Neural progenitor cell (in vitro differentiated cells): ENCODE measurements at regions not wholly inside any gene's neighbourhood (a gene's known extent, or its start where the extent isn't known, plus 50 kb on each side); places are given as distances from the start of the nearest gene placed in this dataset.

Experiments used
- DNase-seq: peaks from one replicate; pipeline ENCODE4 v3.0.0-alpha.2; 2016; ENCODE audit warnings: low spot score
- H2AFZ ChIP-seq: fragments of 200-600 bp; sonication (generic); replicated peaks from 2 replicates; pipeline ENCODE4 v1.6.1; 2016; ENCODE audit warnings: antibody characterized with exemption
- H3F3A ChIP-seq: fragments of 200-600 bp; sonication (generic); 2 replicates; pipeline ENCODE4 v1.6.1; 2016; ENCODE audit warnings: antibody characterized with exemption, low read depth
- H3K27ac ChIP-seq: fragments of 200-600 bp; sonication (generic); 2 replicates; pipeline ENCODE4 v1.5.1; 2016; ENCODE audit warnings: mild to moderate bottlenecking
- H3K27me3 ChIP-seq: fragments of 200-600 bp; sonication (generic); 2 replicates; pipeline ENCODE4 v1.6.1; 2016; ENCODE audit warnings: mild to moderate bottlenecking, moderate library complexity
- H3K36me3 ChIP-seq: fragments of 200-600 bp; sonication (generic); 2 replicates; pipeline ENCODE4 v1.5.1; 2016
- H3K4me1 ChIP-seq: fragments of 200-600 bp; sonication (generic); 2 replicates; pipeline ENCODE4 v1.6.1; 2016; ENCODE audit warnings: mixed run types
- H3K4me2 ChIP-seq: fragments of 200-600 bp; sonication (generic); 2 replicates; pipeline ENCODE4 v1.6.1; 2016
- H3K4me3 ChIP-seq: fragments of 200-600 bp; sonication (generic); 2 replicates; pipeline ENCODE4 v1.5.1; 2016
- H3K79me2 ChIP-seq: fragments of 200-600 bp; sonication (generic); 2 replicates; pipeline ENCODE4 v1.6.1; 2016; ENCODE audit warnings: low read depth
- H3K9ac ChIP-seq: fragments of 200-600 bp; sonication (generic); 2 replicates; pipeline ENCODE4 v1.6.1; 2016
- H3K9me3 ChIP-seq: fragments of 200-600 bp; sonication (generic); 2 replicates; pipeline ENCODE4 v1.5.1; 2016; ENCODE audit warnings: low read depth
- H4K20me1 ChIP-seq: fragments of 200-600 bp; sonication (generic); 2 replicates; pipeline ENCODE4 v1.6.1; 2016; ENCODE audit warnings: low read depth
- H3K27ac Mint-ChIP-seq: 3 replicates; pipeline ENCODE4 v1.8.0; 2021; ENCODE audit warnings: mixed read lengths
- H3K27me3 Mint-ChIP-seq: 2 replicates; pipeline ENCODE4 v1.8.0; 2022; ENCODE audit warnings: low read depth, mild to moderate bottlenecking, inconsistent platforms, moderate library complexity, mixed read lengths; ENCODE audit not compliant: insufficient read depth
- H3K36me3 Mint-ChIP-seq: 3 replicates; pipeline ENCODE4 v1.8.0; 2021; ENCODE audit warnings: mixed read lengths
- H3K4me1 Mint-ChIP-seq: 3 replicates; pipeline ENCODE4 v1.8.0; 2021; ENCODE audit warnings: mixed read lengths
- H3K4me3 Mint-ChIP-seq: 3 replicates; pipeline ENCODE4 v1.8.0; 2021; ENCODE audit warnings: mild to moderate bottlenecking, moderate library complexity, mixed read lengths
- H3K9me3 Mint-ChIP-seq: 3 replicates; pipeline ENCODE4 v1.8.0; 2020; ENCODE audit warnings: mixed read lengths
- CTCF ChIP-seq: fragments of 200-600 bp; sonication (generic); IDR thresholded peaks from 2 replicates; pipeline ENCODE4 v1.5.1; 2017; ENCODE audit warnings: antibody characterized with exemption, mild to moderate bottlenecking
- EZH2 ChIP-seq: fragments of 200-600 bp; sonication (generic); IDR thresholded peaks from 2 replicates; pipeline ENCODE4 v1.6.1; 2017; ENCODE audit warnings: antibody characterized with exemption, mild to moderate bottlenecking, moderate library complexity
- EZH2phosphoT487 ChIP-seq: fragments of 200-600 bp; sonication (generic); IDR thresholded peaks from 2 replicates; pipeline ENCODE4 v1.6.1; 2017; ENCODE audit warnings: antibody characterized with exemption

- Histone ChIP-seq H4K20me1 (no peaks in the 10 kb centered on the region), H3K9ac (no peak overlapping the region), H3K36me3 (no peaks in the 10 kb centered on the region), H3K4me3 (no peak overlapping the region), H3F3A (no peaks in the 10 kb centered on the region), H2AFZ (no peak overlapping the region), H3K27me3 (no peaks in the 10 kb centered on the region), H3K4me1 (no peaks in the 10 kb centered on the region), H3K79me2 (no peaks in the 10 kb centered on the region), H3K9me3 (no peaks in the 10 kb centered on the region), H3K27ac (no peak overlapping the region), H3K4me2 (no peak overlapping the region)
- no peaks in the 10 kb centered on the region for H3K36me3 Mint-ChIP-seq
- H3K4me3 Mint-ChIP-seq = no peak overlapping the region
- H3K4me1 Mint-ChIP-seq = peaks cover 10% of the 10 kb centered on the region
- peaks cover 9% of the 10 kb centered on the region for H3K27me3 Mint-ChIP-seq
- TF ChIP-seq EZH2phosphoT487 = no peak
- no peak for TF ChIP-seq CTCF
- no peak for TF ChIP-seq EZH2
- DNase-seq = no peak
- no peak overlapping the region for H3K27ac Mint-ChIP-seq
- H3K9me3 Mint-ChIP-seq = no peaks in the 10 kb centered on the region
Observed at GRCh38 chr16:54482892-54483574, 196.4 kb upstream of the IRX3 start.

- Mint-ChIP-seq H3K9me3 (no peaks in the 10 kb centered on the region), H3K27ac (no peak overlapping the region), H3K4me1 (peaks cover 10% of the 10 kb centered on the region), H3K4me3 (no peak overlapping the region), H3K27me3 (peaks cover 14% of the 10 kb centered on the region), H3K36me3 (no peaks in the 10 kb centered on the region)
- no peaks in the 10 kb centered on the region for H3K36me3 ChIP-seq
- no peaks in the 10 kb centered on the region for H3K4me1 ChIP-seq
- TF ChIP-seq EZH2 (no peak), EZH2phosphoT487 (no peak), CTCF (no peak)
- H4K20me1 ChIP-seq = no peaks in the 10 kb centered on the region
- no peaks in the 10 kb centered on the region for H3F3A ChIP-seq
- no peak for DNase-seq
- no peak overlapping the region for H3K4me3 ChIP-seq
- H3K27me3 ChIP-seq = no peaks in the 10 kb centered on the region
- H3K9ac ChIP-seq = no peak overlapping the region
- H2AFZ ChIP-seq = no peak overlapping the region
- no peaks in the 10 kb centered on the region for H3K9me3 ChIP-seq
- H3K79me2 ChIP-seq = no peaks in the 10 kb centered on the region
- H3K4me2 ChIP-seq = no peak overlapping the region
- no peak overlapping the region for H3K27ac ChIP-seq
Observed at GRCh38 chr16:54480429-54480828, 193.8 kb upstream of the IRX3 start.

GRCh38 chr16:54479546-54479945, 193.0 kb upstream of the IRX3 start:
- H3K27ac ChIP-seq = no peak overlapping the region
- Mint-ChIP-seq H3K36me3 (no peaks in the 10 kb centered on the region), H3K4me1 (peaks cover 5% of the 10 kb centered on the region), H3K4me3 (no peak overlapping the region), H3K9me3 (no peaks in the 10 kb centered on the region), H3K27ac (no peak overlapping the region), H3K27me3 (peaks cover 14% of the 10 kb centered on the region)
- no peak overlapping the region for H3K9ac ChIP-seq
- TF ChIP-seq EZH2 (no peak), EZH2phosphoT487 (no peak), CTCF (no peak)
- no peak overlapping the region for H3K4me3 ChIP-seq
- H3K9me3 ChIP-seq = no peaks in the 10 kb centered on the region
- no peaks in the 10 kb centered on the region for H3K36me3 ChIP-seq
- no peak for DNase-seq
- no peaks in the 10 kb centered on the region for H3F3A ChIP-seq
- H3K79me2 ChIP-seq = no peaks in the 10 kb centered on the region
- no peaks in the 10 kb centered on the region for H3K4me1 ChIP-seq
- H2AFZ ChIP-seq = no peak overlapping the region
- H3K27me3 ChIP-seq = no peaks in the 10 kb centered on the region
- no peak overlapping the region for H3K4me2 ChIP-seq
- no peaks in the 10 kb centered on the region for H4K20me1 ChIP-seq
